NCI-H2196 (cell line): ENCODE measurements at regions not wholly inside any gene's neighbourhood (a gene's known extent, or its start where the extent isn't known, plus 50 kb on each side); places are given as distances from the start of the nearest gene placed in this dataset.

Experiments used
- DNase-seq: peaks from one replicate; lab custom pipeline; 2025; ENCODE audit not compliant: unreplicated experiment; lab: John Stamatoyannopoulos, UW

DNA sequence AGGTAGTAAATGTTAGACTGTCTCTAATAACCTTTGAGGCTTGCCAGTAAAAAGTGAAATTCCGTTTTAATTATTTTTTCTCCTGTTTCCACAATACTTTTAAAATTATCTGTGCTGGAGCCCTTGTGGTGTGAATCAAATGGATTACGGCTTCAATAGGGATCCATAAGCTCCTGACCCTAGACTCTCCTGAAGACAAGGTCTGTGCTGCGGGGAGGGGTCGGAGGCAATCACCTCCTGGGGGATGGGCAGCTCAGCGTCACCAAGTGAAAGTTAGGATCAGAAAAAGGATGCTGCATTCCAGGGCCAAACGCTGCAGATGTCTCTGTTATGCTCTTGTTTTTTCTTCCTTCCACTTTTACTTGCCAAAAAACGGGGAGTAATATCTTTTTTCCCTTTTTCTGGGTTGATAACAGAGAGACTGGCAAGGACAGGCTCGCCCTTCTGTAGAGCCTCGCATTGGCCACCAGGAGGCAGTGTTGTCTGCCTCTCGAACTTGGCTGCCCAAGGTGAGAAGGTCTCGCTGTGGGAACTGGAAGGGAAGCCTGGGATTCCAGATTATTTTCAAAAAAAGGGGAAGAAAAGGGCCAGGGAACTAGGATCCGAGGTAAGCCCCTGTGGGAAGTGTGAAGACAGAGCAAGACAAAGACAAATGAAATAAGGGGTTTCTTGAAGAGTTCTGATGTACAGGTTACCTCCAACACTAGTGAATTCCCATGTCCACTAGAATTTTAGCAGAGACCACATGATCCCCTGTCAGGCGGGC is 621.9 kb downstream of the ACTR3B start:
- peak; percentile 0 for DNase-seq

DNA sequence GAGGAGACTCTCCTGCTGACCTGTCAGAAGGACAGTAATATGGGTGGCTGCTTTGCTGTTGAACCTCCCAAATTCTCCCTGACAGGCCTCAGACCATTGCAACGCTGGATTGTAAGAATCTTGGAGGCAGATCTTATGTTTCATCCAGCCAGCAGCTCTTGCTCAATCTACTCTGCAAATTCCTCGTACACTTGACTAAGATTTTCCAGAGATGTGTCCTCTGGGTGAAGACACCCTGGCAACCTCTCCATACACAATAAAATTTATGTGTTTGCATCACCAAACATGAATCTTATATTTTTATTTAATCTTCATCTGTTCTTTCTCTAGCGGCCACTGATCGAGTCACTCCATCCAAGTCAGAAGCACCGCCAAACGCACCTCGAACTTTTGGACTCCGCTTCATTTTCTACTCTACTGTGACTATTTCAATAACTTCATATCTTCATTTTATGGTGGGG is 623.1 kb downstream of the ACTR3B start:
- no peak for DNase-seq

DNA sequence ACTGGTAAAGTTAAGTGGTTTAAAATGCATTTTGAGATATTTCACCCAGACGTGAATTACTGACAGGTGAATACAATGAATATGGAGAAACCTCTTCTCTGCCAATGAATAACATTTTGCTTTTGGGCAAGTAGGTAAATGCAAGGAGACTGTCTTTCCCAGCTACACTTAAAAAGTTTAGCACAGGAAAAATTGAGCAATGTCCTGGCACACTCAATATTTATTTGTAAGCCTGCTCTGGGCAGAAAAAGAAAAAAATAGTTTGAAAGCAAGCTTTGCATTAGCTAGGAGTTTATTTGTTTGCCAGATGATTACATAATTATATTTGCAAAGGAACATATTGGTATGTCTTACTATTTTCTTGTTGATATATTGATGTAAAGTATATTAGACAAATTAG is 624.2 kb downstream of the ACTR3B start:
- DNase-seq = no peak

DNA sequence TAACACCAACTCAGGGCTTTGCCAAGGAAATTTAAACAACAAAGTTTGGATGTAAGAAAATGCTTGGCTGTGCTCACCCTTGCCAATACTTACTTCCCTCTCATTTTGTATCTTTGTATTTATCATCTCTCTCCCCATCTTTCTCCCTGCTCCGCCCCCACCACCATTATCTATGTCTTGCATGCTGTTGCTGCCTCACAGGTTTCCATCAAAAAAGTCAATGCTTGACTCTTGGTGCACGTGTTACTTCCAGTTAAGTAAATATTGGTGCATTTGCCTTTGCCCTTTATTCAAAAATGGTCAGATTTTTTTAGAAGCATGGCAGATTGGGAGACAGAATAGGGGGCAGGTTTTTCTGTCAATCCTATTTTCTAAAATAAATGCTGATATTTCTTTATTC is 626.0 kb downstream of the ACTR3B start:
- DNase-seq = no peak

DNA sequence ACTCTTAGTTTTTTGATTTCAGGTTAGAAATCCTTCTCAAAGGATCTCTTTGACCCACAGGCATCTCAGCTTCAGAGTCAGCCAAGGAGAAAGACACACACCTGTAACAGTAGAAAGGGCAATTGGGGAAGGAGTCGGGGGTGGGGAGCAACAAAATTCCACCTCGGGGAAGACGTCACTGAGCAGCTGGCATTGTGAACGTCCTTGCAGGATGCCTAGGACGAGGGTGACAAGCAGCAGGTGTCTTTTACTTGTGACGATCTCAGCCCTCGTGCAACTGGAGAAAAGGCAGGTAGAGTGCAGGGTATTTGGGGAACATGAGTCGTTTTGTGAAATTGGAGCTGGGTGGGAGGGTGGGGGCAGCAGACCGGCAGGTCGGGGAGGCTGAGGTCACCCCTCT is 627.0 kb downstream of the ACTR3B start:
- no peak for DNase-seq

DNA sequence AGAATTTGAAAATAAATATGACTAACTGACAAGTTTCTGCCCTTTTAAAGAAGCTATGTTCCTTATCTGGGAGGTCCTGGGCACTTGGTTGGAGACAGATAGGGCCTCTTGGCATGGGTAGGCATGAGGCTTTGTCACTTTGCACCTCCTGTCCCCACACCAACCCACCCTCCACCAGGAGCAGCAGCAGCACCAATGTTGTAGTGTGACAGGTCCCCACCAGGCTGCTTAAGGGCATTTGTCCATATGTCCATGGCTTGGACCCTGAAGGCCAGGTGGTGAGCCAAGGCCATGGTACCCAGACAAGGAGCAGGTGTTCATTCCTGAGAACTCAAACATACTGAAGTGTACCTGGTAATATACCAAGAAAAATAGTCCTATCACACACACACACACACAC is 629.1 kb downstream of the ACTR3B start:
- no peak for DNase-seq

DNA sequence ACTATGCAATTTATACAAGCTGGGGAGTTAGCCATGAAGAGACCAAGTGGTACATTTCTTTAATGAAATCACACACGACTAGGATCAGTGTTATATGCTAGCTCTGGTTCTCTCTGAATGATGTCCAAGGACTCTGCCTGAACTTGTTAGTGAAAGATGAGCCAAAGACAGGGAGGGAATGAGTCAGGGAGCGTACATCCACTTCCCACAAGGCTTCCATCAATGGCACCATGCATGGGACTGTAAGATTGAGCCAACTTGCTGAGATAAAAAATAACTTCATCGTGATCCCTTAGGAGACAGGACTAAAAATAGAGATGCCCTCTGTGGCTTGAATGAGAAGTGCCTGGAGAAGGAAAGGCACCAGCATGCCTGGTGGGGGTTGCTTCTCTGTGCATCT is 629.7 kb downstream of the ACTR3B start:
- no peak for DNase-seq

DNA sequence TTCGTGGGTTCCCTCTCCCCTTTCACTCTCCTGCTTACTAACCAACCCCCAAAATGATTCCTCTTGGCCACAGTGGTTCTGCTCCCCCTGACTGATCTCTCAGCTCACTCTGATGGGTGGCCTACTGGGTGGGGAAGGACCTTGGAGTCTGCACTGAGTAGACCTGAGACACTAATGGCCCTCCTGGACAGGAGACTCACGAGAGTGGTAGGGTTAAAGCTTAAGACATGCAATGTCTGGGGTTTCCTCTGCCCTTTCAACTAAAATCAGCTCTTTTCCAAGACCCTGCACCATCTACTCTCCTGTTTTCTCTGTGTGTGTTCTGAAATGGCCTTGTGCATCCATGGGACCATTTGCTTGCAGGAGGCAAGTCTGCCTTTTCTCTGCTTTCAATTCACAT is 631.4 kb downstream of the ACTR3B start:
- no peak for DNase-seq

DNA sequence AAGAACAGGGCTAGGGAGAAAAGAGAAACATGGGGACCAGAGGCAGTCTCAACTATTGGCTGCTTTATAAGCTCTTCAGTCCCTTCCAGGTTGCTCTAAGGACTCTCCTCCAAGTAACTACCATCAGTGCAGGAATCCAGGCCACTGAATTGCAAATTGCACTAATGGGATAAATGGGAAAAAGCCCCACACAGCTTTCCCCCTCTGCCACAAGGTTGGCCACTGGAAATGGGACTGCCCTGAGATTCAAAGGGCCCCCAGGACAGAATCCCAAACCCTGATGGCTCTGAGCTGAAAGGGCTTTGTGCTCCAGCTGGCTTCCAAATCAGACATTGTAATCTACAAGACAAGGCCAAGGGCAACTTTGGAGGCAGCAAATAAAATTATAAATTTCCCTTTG is 633.2 kb downstream of the ACTR3B start:
- no peak for DNase-seq

DNA sequence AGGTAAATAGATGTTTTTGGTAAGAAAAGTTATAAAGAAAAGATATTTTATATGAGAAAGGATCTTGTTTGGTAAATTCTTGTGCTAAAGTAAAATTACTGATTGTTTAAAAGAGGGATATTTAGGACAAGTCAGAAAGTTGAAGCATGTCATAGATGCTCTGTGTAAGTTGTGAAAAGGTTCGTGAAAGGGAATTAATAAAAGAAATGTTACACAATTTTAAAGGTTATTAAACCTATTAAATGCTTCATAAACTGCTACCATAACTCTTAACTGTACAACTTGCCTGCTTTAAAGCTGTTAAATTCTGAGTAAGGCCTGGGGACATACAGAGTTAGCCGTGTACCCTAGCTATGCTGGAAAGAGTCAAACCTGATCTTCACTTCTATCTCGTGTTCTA is 634.1 kb downstream of the ACTR3B start:
- DNase-seq = no peak

DNA sequence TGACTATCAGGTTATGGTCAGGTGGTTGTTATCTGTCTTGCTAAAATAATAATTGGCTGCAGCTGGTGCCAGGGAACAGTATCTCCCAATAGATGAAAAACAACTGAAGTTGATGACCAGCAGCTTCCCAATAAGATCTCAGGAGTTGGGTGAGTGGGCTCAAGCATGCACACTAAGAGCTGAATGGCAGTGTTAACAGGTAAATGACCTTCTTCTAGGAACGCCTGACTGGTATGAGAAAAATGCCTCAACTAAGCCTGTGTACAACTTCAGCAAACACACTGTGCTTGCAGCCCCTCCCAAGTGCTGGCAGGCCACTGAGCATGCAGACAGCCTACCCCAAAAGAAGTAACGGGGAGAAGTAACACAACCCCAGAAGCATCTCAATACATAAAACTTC is 636.9 kb downstream of the ACTR3B start:
- DNase-seq = no peak

DNA sequence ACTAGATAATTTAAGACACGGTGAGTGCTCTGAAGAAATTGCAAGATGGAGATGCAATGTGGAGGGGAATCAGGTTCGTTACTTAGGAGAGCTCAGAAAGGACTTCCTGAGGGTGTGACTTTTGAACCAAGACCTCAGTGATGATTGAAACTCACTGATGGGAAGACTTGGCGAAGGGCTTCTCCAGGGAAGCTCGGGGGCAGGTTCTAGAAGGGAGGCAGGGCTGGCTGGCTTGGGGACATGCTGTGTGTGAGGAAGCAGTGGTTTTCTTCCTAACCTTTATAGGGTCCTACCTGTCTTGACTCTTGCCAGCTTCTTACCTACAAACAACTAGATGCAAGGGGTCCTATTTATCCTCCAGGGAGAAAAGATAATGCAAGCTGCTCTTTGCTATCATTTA is 637.9 kb downstream of the ACTR3B start:
- no peak for DNase-seq

DNA sequence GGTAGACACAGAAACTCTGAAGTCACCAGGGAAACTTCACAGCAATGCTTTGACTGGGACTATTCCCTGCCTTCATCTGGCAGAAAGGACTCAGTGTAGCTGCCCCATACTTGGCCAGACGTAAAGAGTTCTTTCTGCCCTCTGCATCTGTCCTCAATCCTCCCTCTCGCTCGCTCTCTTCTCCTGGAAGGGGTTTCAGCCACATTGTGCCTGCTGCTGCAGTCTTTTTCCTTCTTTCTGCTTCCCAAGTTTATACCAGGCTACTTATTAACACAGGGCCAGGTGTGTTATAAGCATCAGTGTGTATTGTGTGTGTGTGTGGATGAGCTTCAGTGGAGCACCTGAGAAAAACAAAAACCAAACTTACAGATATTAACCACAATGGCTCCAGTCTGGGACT is 638.4 kb downstream of the ACTR3B start:
- DNase-seq = no peak

DNA sequence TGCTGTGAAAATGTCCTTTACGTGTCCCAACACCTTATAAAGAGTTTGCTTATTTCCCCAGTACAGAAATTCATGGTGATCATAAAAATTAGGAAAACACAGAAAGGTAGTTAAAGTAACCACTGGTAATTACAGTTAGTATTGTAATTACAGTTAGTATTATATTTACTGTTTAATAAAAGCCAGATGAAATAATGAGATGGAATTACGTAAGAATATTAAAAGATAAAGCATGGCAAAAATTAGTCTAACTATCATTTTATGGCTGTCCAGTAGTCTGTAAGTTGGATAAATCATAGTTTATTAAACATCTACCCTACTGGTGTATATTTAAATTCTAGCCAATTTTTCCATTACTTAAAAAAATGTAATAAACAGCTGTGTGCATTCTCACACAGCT is 638.8 kb downstream of the ACTR3B start:
- DNase-seq = no peak

DNA sequence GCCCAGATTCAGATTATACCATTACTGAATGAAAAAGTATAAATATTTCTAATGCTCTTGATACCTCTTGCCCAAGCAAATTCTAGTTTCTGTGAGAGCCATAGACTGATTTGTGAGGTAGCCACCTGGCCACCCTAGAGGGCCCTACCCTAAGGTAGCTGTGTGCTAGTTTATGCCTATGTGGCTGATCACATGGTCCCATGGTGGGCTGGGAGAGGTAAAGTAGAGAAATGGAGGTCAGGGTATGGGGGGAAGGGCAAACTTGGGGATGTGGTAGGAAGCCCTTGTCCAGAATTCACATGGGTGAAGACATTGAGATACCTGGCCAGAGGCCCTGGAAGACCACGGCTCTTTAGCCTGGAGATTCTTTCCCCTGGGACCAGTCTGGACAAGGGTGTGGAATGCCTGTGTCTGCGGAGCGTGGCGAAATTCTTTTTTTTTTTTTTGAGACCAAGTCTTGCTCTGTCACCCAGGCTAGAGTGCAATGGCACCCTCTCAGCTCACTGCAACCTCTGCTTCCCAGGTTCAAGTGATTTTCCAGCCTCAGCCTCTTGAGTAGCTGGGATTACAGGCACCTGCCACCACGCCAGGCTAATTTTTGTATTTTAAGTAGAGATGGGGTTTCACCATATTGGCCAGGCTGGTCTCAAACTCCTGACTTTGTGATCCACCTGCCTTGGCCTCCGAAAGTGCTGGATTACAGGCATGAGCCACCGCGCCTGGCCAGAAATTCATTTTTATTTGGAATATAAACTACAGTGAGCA is 639.4 kb downstream of the ACTR3B start:
- no peak for DNase-seq

DNA sequence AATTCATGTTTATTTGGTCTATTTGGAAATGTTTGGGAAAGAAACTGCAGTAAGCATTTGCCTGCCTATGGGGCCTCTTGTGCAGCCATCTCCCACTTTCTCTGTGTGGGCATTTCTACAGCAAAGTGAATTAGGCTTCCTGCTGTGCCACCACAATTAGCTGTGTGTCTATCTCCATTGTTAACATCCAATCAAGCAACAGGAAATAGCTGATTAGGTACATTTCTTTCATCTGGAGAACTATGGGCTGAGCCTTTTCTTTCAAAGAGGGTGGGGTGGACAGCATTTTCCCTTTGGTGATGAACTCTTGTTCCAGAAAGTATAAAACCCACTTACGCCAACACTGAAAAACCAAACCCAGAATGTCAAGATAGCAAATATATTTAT is 640.0 kb downstream of the ACTR3B start:
- DNase-seq = no peak

DNA sequence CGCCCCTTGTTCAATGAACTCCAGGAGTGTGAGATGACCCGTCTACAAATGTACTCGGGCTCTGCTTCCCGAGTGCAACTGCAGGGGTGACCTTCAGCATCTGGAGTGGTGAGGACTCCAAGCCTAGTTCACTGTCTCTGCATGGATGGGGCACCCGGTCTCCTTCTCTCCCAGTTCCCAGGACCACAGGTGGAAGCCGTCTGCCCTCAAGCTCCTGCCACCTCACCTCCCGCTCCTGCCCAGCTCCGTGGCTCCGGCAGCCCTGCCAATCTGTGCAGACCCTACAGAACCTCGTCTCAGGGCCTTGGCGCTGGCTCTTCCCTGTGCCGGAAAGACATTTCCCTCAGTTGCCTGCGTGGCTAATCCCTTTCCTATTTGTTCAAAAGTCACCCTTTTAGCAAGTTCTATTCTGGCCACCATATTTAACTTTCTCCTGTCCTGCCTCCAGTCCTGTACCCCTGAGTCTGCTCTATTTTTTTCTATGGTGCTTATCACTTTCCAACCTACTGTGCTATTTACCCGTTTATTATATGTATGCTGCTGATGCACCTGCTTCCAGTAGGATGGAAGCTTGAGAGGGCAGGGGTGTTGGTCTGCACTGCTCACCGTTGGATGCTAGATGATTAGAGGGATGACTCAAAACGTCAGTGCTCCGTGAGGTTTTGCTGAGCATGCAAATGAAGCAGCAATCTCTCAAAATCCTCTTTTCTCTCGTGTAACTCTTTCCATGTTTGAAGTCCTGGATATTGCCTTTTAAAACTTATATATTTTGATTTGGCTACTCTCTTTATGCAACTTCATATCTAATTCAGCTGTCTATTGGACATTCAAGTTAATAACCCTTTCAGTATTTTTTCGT is 641.4 kb downstream of the ACTR3B start:
- DNase-seq = no peak

DNA sequence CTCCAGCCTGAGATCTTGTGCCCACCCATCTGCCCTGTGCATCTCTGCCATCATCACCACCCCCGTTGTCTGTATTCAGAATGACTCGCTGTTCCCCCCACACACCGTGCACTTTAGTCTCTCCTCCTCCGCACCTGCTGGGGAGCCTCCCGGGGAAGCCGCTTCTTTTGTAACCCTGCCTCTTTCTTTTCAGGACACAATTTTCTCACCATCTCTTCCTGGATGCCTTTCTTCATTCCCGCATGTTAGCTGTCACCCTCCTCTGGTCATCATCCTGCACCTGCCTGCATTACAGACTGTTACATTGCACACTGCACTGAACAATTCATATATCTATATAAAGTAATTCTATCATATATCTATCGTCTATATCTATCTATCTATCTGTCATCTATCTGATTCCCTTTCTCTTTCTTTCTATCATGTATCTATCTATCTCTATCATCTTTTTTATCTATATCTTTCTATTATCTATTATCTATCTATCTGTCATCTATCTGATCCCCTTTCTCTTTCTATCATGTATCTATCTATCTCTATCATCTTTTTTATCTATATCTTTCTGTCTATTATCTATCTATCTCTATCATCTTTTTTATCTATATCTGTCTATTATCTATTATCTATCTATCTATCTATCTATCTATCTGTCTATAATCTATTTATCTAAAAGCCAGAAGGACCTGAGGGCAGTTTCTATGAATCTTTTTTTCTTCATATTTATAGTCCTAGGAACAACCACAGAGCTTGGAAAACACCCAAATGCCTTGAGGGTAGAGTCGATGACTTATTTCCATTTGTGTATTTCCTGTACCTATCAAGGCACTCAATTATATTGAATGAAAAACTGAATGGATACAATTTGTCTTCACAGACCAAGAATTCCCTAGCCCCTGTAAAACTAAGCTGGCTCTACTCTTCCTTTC is 642.5 kb downstream of the ACTR3B start:
- DNase-seq = no peak

DNA sequence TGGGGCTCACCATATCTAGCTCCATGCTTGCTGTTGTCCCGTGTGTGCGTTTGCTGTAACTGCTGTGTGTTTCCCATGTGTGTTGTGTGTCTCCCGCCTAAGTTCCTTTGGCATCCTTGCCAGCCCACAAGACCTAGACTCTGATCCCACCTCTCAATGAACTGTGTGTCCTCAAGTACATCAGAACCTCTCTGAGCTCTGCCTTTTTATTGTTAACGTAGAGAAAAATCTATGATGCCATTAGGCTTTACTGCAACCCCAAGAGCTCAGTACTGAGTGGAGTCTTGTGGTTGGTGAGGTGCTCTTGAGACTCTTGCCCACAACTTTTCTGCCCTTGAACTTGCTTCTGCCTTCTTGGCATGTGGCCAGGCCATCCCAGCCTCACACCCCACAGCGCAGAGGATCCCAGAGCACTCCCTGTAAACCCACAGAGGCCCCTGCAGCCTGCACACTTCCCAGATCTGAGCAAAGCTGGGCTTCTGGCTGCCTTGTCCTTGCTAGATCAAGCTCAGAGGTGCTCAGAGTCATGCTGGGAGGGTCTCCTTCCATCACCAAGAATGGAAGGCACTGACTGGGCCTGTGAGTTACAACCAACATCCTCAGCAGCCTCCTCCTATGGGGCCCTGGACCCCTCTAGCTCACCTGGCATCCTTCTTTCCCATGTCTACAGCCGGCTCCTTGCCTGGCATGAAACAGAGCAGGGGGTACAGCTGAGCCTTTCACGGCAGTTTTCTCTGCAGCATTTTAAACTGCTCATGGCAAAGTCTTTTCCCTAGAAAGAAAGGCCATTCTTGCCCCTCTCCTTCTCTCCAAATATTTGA is 643.4 kb downstream of the ACTR3B start:
- DNase-seq = no peak

DNA sequence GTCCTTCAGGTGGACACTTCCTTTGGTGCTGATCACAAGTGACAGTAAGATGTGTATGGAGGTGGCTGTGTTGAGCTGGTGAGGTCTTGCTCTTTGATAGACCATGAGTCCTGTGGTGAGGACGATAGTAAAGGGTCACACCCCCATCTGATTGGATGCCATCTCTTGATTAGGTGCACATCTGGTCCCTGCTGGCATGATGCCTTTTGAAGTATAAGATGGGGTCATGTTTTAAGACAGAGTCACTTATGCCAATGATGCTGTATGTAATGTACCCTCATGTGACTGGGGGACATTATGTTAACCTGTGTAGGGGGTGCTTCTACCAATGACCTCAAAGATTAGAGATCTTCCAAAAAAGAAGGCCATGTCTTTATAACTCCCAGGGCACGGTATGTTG is 644.6 kb downstream of the ACTR3B start:
- no peak for DNase-seq
